ENCODE measurements at regions not wholly inside any gene's neighbourhood (a gene's known extent, or its start where the extent isn't known, plus 50 kb on each side); places are given as distances from the start of the nearest gene placed in this dataset.
"Not testable (repeated sequence)": the region's sequence is repeated elsewhere in the genome, so short reads cannot be mapped to it uniquely, and the experiment has no call there.

- no peaks in the 10 kb centered on the region; the same call in 1 of the 2 replicates for H3K4me1 ChIP-seq (ENCODE audit: control insufficient read depth, insufficient read depth, low read length)
- intact Hi-C loops (cut with micrococcal nuclease; ENCODE audit: unreplicated experiment) (no loop called here), in situ Hi-C loops (cut with HindIII; ENCODE audit: low pct_unique_long_range_greater_than_20kb, low sequenced_read_pairs) (no loop called here)
- H3K36me3 ChIP-seq (ENCODE audit: control insufficient read depth, insufficient read depth, low read length) = no peaks in the 10 kb centered on the region
- no TSS peak for BruUV-seq (replicated peaks)
- TF ChIP-seq POLR2AphosphoS5 (IDR thresholded peaks at IDR 0.05; ENCODE audit: low read depth, low read length) (no peak), CTCF (IDR thresholded peaks at IDR 0.05) (no peak), TCF7L2 (IDR thresholded peaks at IDR 0.05; ENCODE audit: low read depth, low read length) (no peak), SIN3A (IDR thresholded peaks at IDR 0.05; ENCODE audit: borderline replicate concordance, insufficient read depth, low read depth, low read length) (no peak)
- TF ChIP-seq, protein P1, sequence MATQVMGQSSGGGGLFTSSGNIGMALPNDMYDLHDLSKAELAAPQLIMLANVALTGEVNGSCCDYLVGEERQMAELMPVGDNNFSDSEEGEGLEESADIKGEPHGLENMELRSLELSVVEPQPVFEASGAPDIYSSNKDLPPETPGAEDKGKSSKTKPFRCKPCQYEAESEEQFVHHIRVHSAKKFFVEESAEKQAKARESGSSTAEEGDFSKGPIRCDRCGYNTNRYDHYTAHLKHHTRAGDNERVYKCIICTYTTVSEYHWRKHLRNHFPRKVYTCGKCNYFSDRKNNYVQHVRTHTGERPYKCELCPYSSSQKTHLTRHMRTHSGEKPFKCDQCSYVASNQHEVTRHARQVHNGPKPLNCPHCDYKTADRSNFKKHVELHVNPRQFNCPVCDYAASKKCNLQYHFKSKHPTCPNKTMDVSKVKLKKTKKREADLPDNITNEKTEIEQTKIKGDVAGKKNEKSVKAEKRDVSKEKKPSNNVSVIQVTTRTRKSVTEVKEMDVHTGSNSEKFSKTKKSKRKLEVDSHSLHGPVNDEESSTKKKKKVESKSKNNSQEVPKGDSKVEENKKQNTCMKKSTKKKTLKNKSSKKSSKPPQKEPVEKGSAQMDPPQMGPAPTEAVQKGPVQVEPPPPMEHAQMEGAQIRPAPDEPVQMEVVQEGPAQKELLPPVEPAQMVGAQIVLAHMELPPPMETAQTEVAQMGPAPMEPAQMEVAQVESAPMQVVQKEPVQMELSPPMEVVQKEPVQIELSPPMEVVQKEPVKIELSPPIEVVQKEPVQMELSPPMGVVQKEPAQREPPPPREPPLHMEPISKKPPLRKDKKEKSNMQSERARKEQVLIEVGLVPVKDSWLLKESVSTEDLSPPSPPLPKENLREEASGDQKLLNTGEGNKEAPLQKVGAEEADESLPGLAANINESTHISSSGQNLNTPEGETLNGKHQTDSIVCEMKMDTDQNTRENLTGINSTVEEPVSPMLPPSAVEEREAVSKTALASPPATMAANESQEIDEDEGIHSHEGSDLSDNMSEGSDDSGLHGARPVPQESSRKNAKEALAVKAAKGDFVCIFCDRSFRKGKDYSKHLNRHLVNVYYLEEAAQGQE (IDR thresholded peaks at IDR 0.05; ENCODE audit: insufficient read depth in 1 of 2, low read depth in 2 of 2, low read length in 1 of 2) = no peak
- CTCF ChIA-PET = no interaction called here
- POLR2A ChIA-PET = no interaction called here
- DNase-seq (ENCODE audit: low read depth, low spot score) = no peak
- no peak overlapping the region for H3K4me3 ChIP-seq (ENCODE audit: low read depth in 2 of 2, low read length in 2 of 2)
- H3K9me3 ChIP-seq (ENCODE audit: control insufficient read depth, insufficient read depth, low read depth, low read length) = no peaks in the 10 kb centered on the region
- no peak overlapping the region for H3K27ac ChIP-seq (ENCODE audit: low read length)
- no peaks in the 10 kb centered on the region for H3K27me3 ChIP-seq (ENCODE audit: control insufficient read depth, insufficient read depth, low read length)
- ATAC-seq = no peak
Measured at GRCh38 chr1:54471588-54471987, 65.4 kb upstream of the SSBP3 start.

DNA sequence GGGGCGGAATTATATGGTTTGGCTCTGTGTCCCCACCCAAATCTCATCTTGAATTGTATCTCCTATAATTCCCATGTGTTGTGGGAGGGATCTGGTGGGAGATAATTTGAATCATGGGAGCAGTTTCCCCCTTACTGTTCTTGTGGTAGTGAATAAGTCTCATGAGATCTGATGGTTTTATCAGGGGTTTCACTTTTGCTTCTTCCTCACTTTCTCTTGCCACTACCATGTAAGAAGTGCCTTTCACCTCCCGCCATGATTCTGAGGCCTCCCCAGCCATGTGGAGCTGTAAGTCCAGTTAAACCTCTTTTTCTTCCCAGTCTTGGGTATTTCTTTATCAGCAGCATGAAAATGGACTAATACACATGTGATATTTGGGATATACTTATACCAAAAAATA lies 63.2 kb upstream of the SSBP3 start:
- H3K27ac ChIP-seq (ENCODE audit: low read length); H3K4me1 ChIP-seq (ENCODE audit: control insufficient read depth, insufficient read depth, low read length); in situ Hi-C loops (cut with HindIII; ENCODE audit: low pct_unique_long_range_greater_than_20kb, low sequenced_read_pairs); H3K9me3 ChIP-seq (ENCODE audit: control insufficient read depth, insufficient read depth, low read depth, low read length); H3K4me3 ChIP-seq (ENCODE audit: low read depth in 2 of 2, low read length in 2 of 2); CTCF ChIA-PET; H3K36me3 ChIP-seq (ENCODE audit: control insufficient read depth, insufficient read depth, low read length); BruUV-seq (replicated peaks); DNase-seq (ENCODE audit: low read depth, low spot score); H3K27me3 ChIP-seq (ENCODE audit: control insufficient read depth, insufficient read depth, low read length); POLR2A ChIA-PET; intact Hi-C loops (cut with micrococcal nuclease; ENCODE audit: unreplicated experiment); ATAC-seq: not testable (repeated sequence)

- CTCF ChIA-PET; intact Hi-C loops (cut with micrococcal nuclease; ENCODE audit: unreplicated experiment); H3K36me3 ChIP-seq (ENCODE audit: control insufficient read depth, insufficient read depth, low read length); H3K9me3 ChIP-seq (ENCODE audit: control insufficient read depth, insufficient read depth, low read depth, low read length); in situ Hi-C loops (cut with HindIII; ENCODE audit: low pct_unique_long_range_greater_than_20kb, low sequenced_read_pairs); H3K27ac ChIP-seq (ENCODE audit: low read length); H3K27me3 ChIP-seq (ENCODE audit: control insufficient read depth, insufficient read depth, low read length); H3K4me1 ChIP-seq (ENCODE audit: control insufficient read depth, insufficient read depth, low read length); DNase-seq (ENCODE audit: low read depth, low spot score); BruUV-seq (replicated peaks); ATAC-seq; H3K4me3 ChIP-seq (ENCODE audit: low read depth in 2 of 2, low read length in 2 of 2): not testable (repeated sequence)
- POLR2A ChIA-PET = interaction anchor here (1.1 kb wide), 1 partner anchor 13 kb away, joined by 7 read pairs; no protein-coding TSS in a partner anchor
Measured at GRCh38 chr1:54468288-54469084, 62.3 kb upstream of the SSBP3 start.

Measured in Panc1 (cell line).